SK-N-SH (cell line): ENCODE measurements at regions not wholly inside any gene's neighbourhood (a gene's known extent, or its start where the extent isn't known, plus 50 kb on each side); places are given as distances from the start of the nearest gene placed in this dataset.

Source experiments
- CTCF ChIA-PET: fragments of 300-600, 350-600 bp; formaldehyde crosslinking; extraction: SDS; loops from one replicate; lab custom pipeline; 2021; lab: Yijun Ruan, JAX
- POLR2A ChIA-PET: fragments of 350-600 bp; sonication (Branson Sonifier 250); formaldehyde crosslinking; extraction: SDS; loops from one replicate; lab custom pipeline; 2020; ENCODE audit warnings: antibody characterized with exemption, inconsistent platforms; lab: Yijun Ruan, JAX
- DNase-seq: peaks from one replicate; pipeline ENCODE4 v3.0.0; 2012
- H2AFZ ChIP-seq: fragments of 200-600 bp; sonication (generic); 2 replicates; pipeline ENCODE4 v1.8.1; 2016; ENCODE audit warnings: antibody characterized with exemption, mild to moderate bottlenecking, low read depth
- H3F3A ChIP-seq: fragments of 200-600 bp; sonication (generic); replicated peaks from 2 replicates; pipeline ENCODE3; 2016; ENCODE audit warnings: antibody characterized with exemption, mild to moderate bottlenecking; ENCODE audit not compliant: insufficient read depth
- H3K27ac ChIP-seq, 2 experiments: fragments of 200-500 bp in 1 of 2; fragments of 200-600 bp in 1 of 2; sonication (Bioruptor generic) in 1 of 2; sonication (generic), shearing (Covaris generic) in 1 of 2; 2 replicates each; pipeline versions ENCODE4 v1.5.1 to v1.6.1; 2014 to 2016; ENCODE audit warnings: low read depth in 2 of 2, inconsistent platforms in 1 of 2, low read length in 1 of 2, mild to moderate bottlenecking in 1 of 2, mixed read lengths in 1 of 2
- H3K27me3 ChIP-seq: fragments of 200-600 bp; sonication (generic), shearing (Covaris generic); 2 replicates; pipeline ENCODE4 v1.6.1; 2016; ENCODE audit warnings: mixed run types; ENCODE audit not compliant: insufficient read depth
- H3K36me3 ChIP-seq, 2 experiments: fragments of 200-500 bp in 1 of 2; fragments of 200-600 bp in 1 of 2; sonication (Bioruptor generic) in 1 of 2; sonication (generic) in 1 of 2; replicated peaks in 1 of 2; 2 replicates each; pipeline versions ENCODE3 to v1.5.1; 2014 to 2016; ENCODE audit warnings: low read length in 1 of 2, mild to moderate bottlenecking in 1 of 2; ENCODE audit not compliant: insufficient read depth in 2 of 2, control insufficient read depth in 1 of 2
- H3K4me1 ChIP-seq, 2 experiments: fragments of 200-500 bp in 1 of 2; fragments of 200-600 bp in 1 of 2; sonication (Bioruptor generic) in 1 of 2; sonication (generic), shearing (Covaris generic) in 1 of 2; 2 replicates each; pipeline versions ENCODE4 v1.5.1 to v1.6.1; 2014 to 2016; ENCODE audit warnings: low read depth in 1 of 2, low read length in 1 of 2, mixed run types in 1 of 2; ENCODE audit not compliant: insufficient read depth in 2 of 2, control insufficient read depth in 1 of 2
- H3K4me2 ChIP-seq: fragments of 200-600 bp; sonication (generic), shearing (Covaris generic); 2 replicates; pipeline ENCODE4 v1.6.1; 2017; ENCODE audit warnings: mixed run types
- H3K4me3 ChIP-seq, 2 experiments: fragments of 200-500 bp in 1 of 2; fragments of 200-600 bp in 1 of 2; sonication (Bioruptor generic) in 1 of 2; sonication (generic), shearing (Covaris generic) in 1 of 2; 2 replicates each; pipeline versions ENCODE4 v1.5.1 to v1.8.1; 2014 to 2016; ENCODE audit warnings: low read depth in 2 of 2, inconsistent platforms in 1 of 2, low read length in 1 of 2, mild to moderate bottlenecking in 1 of 2, mixed read lengths in 1 of 2, moderate library complexity in 1 of 2
- H3K79me2 ChIP-seq: fragments of 200-600 bp; sonication (generic); 2 replicates; pipeline ENCODE4 v1.8.1; 2017; ENCODE audit warnings: mild to moderate bottlenecking; ENCODE audit not compliant: insufficient read depth
- H3K9ac ChIP-seq: fragments of 200-600 bp; sonication (generic); 2 replicates; pipeline ENCODE4 v1.6.1; 2017; ENCODE audit warnings: mixed run types
- H3K9me2 ChIP-seq: fragments of 200-600 bp; sonication (generic); 2 replicates; pipeline ENCODE4 v1.6.1; 2017; ENCODE audit warnings: mixed run types
- H3K9me3 ChIP-seq: fragments of 200-600 bp; sonication (generic); 2 replicates; pipeline ENCODE4 v1.6.1; 2017; ENCODE audit warnings: mixed run types, mild to moderate bottlenecking, moderate library complexity
- H4K20me1 ChIP-seq: fragments of 200-600 bp; sonication (generic); 2 replicates; pipeline ENCODE4 v1.6.1; 2017; ENCODE audit warnings: mild to moderate bottlenecking, mixed run types; ENCODE audit not compliant: insufficient read depth
- CTCF ChIP-seq: fragments of 200-600 bp; sonication (generic); IDR thresholded peaks from 2 replicates; pipeline ENCODE4 v1.6.1; 2017; ENCODE audit warnings: antibody characterized with exemption, mild to moderate bottlenecking, moderate library complexity
- EP300 ChIP-seq, 2 experiments: IDR thresholded peaks; 2 replicates each; pipeline versions ENCODE4 v1.4.0 to v1.6.1; 2012; ENCODE audit warnings: borderline replicate concordance in 1 of 2, low read depth in 1 of 2, low read length in 1 of 2
- FOXM1 ChIP-seq: IDR thresholded peaks from 2 replicates; pipeline ENCODE4 v1.4.0; 2012; ENCODE audit warnings: low read depth, mild to moderate bottlenecking
- MXI1 ChIP-seq: IDR thresholded peaks from 2 replicates; pipeline ENCODE4 v1.6.1; 2012; ENCODE audit warnings: mild to moderate bottlenecking, low read depth, low read length, improper control_type of control experiment
- NRF1 ChIP-seq: IDR thresholded peaks from 2 replicates; pipeline ENCODE4 v1.6.1; 2012; ENCODE audit warnings: low read depth, mild to moderate bottlenecking, low read length
- PBX3 ChIP-seq: IDR thresholded peaks from 2 replicates; pipeline ENCODE4; 2012
- SIN3A ChIP-seq: IDR thresholded peaks from 2 replicates; pipeline ENCODE4 v1.6.1; 2012; ENCODE audit warnings: low read depth, mild to moderate bottlenecking, low read length, moderate library complexity, borderline replicate concordance
- TEAD4 ChIP-seq: IDR thresholded peaks from 2 replicates; pipeline ENCODE4 v1.4.0; 2012; ENCODE audit warnings: mild to moderate bottlenecking, borderline replicate concordance; ENCODE audit not compliant: insufficient read depth
- USF1 ChIP-seq: IDR thresholded peaks from 2 replicates; pipeline ENCODE4 v1.4.0; 2012; ENCODE audit warnings: low read depth, borderline replicate concordance
- WGBS: methylation state at CpG from one replicate; pipeline ENCODE4 v1.1.6; 2017; ENCODE audit warnings: low lambda C conversion rate; 5-methylcytosine and 5-hydroxymethylcytosine counted together

GRCh38 chr15:97561529-97561928 lies 399.0 kb upstream of the ARRDC4 start:
- no peak for DNase-seq
- H3K36me3 ChIP-seq, result no peaks in the 10 kb centered on the region
- ChIA-PET CTCF (no interaction called here), POLR2A (no interaction called here)
- no peaks in the 10 kb centered on the region for H3K79me2 ChIP-seq
- no peaks in the 10 kb centered on the region for H3K4me1 ChIP-seq
- TF ChIP-seq USF1, result no peak
- no peak for TF ChIP-seq TEAD4
- no peak for TF ChIP-seq FOXM1
- H3K9me2 ChIP-seq, result no peaks in the 10 kb centered on the region
- no peak overlapping the region for H3K4me2 ChIP-seq
- no peaks in the 10 kb centered on the region for H4K20me1 ChIP-seq
- H3K4me3 ChIP-seq, result no peak overlapping the region
- H3K9ac ChIP-seq, result no peak overlapping the region
- H2AFZ ChIP-seq, result no peak overlapping the region
- H3F3A ChIP-seq, result no peaks in the 10 kb centered on the region
- H3K9me3 ChIP-seq, result no peaks in the 10 kb centered on the region; the same call in 1 of the 2 replicates
- H3K27me3 ChIP-seq, result no peaks in the 10 kb centered on the region
- 0% methylated on average over 2 of the region's 2 CpGs for WGBS
- H3K27ac ChIP-seq, result no peak overlapping the region

GRCh38 chr15:97563516-97563915 lies 397.0 kb upstream of the ARRDC4 start:
- Histone ChIP-seq H3K27ac (no peak overlapping the region), H3K9me2 (no peaks in the 10 kb centered on the region), H3K4me2 (no peak overlapping the region), H3K9ac (no peak overlapping the region), H3K4me3 (no peak overlapping the region), H3K4me1 (no peaks in the 10 kb centered on the region), H3K9me3 (no peaks in the 10 kb centered on the region), H4K20me1 (no peaks in the 10 kb centered on the region), H3K79me2 (no peaks in the 10 kb centered on the region), H3K27me3 (no peaks in the 10 kb centered on the region), H3K36me3 (no peaks in the 10 kb centered on the region), H3F3A (no peaks in the 10 kb centered on the region), H2AFZ (no peak overlapping the region)
- no peak for DNase-seq
- TF ChIP-seq NRF1 (no peak), FOXM1 (no peak), CTCF (no peak), PBX3 (no peak), EP300 (IDR thresholded peaks at IDR 0.05; ENCODE audit: borderline replicate concordance in 1 of 2, low read depth in 1 of 2, low read length in 1 of 2) (no peak), SIN3A (no peak), MXI1 (no peak), USF1 (no peak)
- ChIA-PET POLR2A (no interaction called here), CTCF (no interaction called here)
- WGBS, result 4% methylated on average over 3 of the region's 3 CpGs
